ENCODE measurements at regions not wholly inside any gene's neighbourhood (a gene's known extent, or its start where the extent isn't known, plus 50 kb on each side); places are given as distances from the start of the nearest gene placed in this dataset.
"Not testable (repeated sequence)": the region's sequence is repeated elsewhere in the genome, so short reads cannot be mapped to it uniquely, and the experiment has no call there.

DNA sequence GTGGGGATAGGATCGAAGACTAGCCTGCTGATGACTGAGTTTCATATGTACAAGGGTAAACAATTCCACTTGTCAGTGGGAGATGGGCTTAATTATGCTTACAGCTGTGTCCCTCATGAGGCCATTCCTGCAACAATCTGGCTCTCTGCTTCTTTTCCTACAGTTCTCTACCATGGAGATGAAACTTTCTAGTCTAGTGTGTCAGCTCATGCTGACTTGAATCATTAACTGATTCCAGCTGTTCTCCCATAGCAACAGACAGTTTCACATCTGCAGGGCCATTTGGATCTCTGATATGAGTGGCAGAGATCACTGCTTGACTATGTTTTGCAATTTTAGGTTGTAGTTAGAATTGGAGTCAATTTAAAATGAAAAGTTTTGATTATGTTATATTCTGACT, 1251.7 kb upstream of the RAG2 start:
- Histone ChIP-seq H3K36me3 (no peaks in the 10 kb centered on the region), H3K9me3 (replicated peaks) (peaks cover 2% of the 10 kb centered on the region; the same call in 1 of the 2 replicates), H3K4me1 (replicated peaks) (no peaks in the 10 kb centered on the region), H3K27me3 (replicated peaks) (no peaks in the 10 kb centered on the region), H3K27ac (no peak overlapping the region), H3K4me3 (no peak overlapping the region)
- no peak for DNase-seq (ENCODE audit: low read depth in 1 of 2, low spot score in 2 of 2)

DNA sequence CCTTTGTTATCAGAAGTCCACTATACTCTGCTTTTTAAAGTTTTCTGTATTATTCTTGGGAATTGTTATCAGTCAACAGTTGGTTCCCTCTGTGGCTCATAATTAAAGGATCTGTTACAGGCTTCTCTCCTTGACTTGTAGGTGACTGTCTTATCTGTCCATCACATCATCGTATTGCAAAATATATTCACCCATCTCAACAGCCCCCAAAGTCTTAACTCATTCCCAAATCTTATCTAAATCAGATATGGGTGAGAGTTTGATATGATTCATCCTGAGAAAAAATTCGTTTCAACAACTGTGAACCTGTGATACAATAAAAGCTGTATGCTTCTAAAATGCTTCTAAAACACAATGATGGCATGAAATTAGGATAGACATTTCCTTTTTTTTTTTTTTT, 1245.6 kb upstream of the RAG2 start:
- no peak for DNase-seq (ENCODE audit: low read depth in 1 of 2, low spot score in 2 of 2)

DNA sequence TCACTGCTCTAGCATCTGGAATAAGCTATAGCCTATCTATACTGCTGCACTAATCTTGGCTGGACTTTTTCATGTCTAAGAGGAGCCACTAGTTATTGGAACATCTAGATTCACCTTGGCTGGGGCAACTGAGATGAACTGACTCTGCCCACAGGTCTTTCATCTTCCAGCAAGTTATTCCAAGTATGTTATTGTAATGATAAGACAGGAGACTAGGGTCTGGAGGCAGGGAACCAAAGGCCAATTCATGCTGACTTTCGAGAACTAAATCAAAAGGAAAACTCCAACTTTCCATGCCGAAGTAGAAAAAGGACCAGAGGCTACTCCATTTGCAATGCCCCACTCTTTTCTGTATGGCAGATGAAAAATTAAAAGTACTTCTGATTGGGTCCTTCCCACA, 1243.0 kb upstream of the RAG2 start:
- no peaks in the 10 kb centered on the region for H3K27me3 ChIP-seq (replicated peaks)
- no peak for DNase-seq (ENCODE audit: low read depth in 1 of 2, low spot score in 2 of 2)
- H3K4me3 ChIP-seq, result no peak overlapping the region
- no peaks in the 10 kb centered on the region for H3K36me3 ChIP-seq
- H3K4me1 ChIP-seq (replicated peaks), result no peaks in the 10 kb centered on the region
- H3K27ac ChIP-seq, result no peak overlapping the region
- no peaks in the 10 kb centered on the region for H3K9me3 ChIP-seq (replicated peaks)

More for the DNA sequence above, 1245.6 kb upstream of the RAG2 start:
- no peaks in the 10 kb centered on the region for H3K9me3 ChIP-seq (replicated peaks)
- H3K27ac ChIP-seq, result no peak overlapping the region
- H3K36me3 ChIP-seq, result no peaks in the 10 kb centered on the region
- H3K4me3 ChIP-seq, result no peak overlapping the region
- H3K27me3 ChIP-seq (replicated peaks), result no peaks in the 10 kb centered on the region
- no peaks in the 10 kb centered on the region for H3K4me1 ChIP-seq (replicated peaks)

DNA sequence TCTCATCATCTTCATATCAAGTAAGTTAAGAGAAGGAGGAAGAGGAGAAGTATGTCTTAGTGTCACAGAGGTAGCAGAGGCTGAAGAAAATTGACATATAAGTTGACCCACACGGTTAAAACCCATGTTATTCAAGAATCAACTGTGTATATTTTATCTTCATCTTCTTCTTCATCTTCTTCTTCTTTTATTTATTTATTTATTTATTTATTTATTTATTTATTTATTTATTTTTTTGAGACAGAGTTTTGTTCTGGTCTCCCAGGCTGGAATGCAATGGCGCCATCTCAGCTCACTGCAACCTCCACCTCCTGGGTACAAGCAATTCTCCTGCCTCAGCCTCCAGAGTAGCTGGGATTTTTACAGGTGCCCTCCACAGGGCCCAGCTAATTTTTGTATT, 1242.3 kb upstream of the RAG2 start:
- not testable (repeated sequence) for H3K36me3 ChIP-seq; H3K27ac ChIP-seq; H3K27me3 ChIP-seq (replicated peaks); H3K4me1 ChIP-seq (replicated peaks); H3K4me3 ChIP-seq; H3K9me3 ChIP-seq (replicated peaks); DNase-seq (ENCODE audit: low read depth in 1 of 2, low spot score in 2 of 2)

DNA sequence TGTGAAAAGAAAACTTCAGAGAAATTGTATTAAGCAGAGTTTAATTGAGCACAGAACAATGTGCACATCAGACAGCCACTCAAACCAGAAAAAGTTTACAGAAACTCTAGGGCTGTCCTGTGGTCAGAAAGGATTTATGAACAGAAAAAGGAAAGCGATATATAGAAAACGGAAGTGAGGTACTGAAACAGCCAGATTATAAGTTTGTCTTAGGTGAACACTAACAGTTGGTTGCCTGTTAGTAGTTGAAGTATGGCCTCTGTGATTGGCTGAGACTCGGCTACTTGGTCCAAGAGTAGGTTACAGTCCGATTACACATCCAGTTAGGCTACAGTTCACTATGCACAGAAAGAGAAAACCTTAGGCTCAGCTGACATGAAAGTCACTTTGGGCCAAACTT, 1232.5 kb upstream of the RAG2 start:
- Histone ChIP-seq H3K27me3 (replicated peaks) (no peaks in the 10 kb centered on the region), H3K27ac (no peak overlapping the region), H3K4me1 (replicated peaks) (no peaks in the 10 kb centered on the region), H3K36me3 (no peaks in the 10 kb centered on the region), H3K4me3 (no peak overlapping the region), H3K9me3 (replicated peaks) (0 out of 2 replicates have a peak, but pooled peaks cover 2% of the 10 kb centered on the region)
- no peak for DNase-seq (ENCODE audit: low read depth in 1 of 2, low spot score in 2 of 2)

DNA sequence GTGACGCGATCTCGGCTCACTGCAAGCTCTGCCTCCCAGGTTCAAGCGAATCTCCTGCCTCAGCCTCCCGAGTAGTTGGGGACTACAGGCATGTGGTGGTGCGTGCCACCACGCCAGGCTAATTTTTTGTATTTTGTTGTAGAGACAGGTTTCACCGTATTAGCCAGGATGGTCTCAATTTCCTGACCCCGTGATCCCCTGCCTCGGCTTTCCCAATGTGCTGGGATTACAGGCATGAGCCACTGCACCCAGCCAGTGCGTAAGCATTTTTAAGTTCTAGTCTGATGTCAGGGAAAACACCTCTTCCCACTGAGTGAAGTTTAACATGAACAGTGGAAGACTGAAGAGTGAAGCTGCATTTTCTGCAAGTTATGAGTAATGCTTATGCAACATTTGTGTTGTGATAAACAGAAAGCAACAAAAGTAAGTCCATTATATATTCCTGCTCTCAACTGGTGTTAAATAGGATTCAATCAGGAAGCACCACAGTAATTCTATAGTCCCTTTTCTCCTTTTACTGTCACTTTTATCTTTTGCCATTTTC, 1219.8 kb upstream of the RAG2 start:
- no peaks in the 10 kb centered on the region for H3K4me1 ChIP-seq (replicated peaks)
- H3K27me3 ChIP-seq (replicated peaks), result no peaks in the 10 kb centered on the region
- H3K27ac ChIP-seq, result no peak overlapping the region
- no peak overlapping the region for H3K4me3 ChIP-seq
- DNase-seq (ENCODE audit: low read depth in 1 of 2, low spot score in 2 of 2), result no peak
- H3K9me3 ChIP-seq (replicated peaks), result no peaks in the 10 kb centered on the region
- no peaks in the 10 kb centered on the region for H3K36me3 ChIP-seq

DNA sequence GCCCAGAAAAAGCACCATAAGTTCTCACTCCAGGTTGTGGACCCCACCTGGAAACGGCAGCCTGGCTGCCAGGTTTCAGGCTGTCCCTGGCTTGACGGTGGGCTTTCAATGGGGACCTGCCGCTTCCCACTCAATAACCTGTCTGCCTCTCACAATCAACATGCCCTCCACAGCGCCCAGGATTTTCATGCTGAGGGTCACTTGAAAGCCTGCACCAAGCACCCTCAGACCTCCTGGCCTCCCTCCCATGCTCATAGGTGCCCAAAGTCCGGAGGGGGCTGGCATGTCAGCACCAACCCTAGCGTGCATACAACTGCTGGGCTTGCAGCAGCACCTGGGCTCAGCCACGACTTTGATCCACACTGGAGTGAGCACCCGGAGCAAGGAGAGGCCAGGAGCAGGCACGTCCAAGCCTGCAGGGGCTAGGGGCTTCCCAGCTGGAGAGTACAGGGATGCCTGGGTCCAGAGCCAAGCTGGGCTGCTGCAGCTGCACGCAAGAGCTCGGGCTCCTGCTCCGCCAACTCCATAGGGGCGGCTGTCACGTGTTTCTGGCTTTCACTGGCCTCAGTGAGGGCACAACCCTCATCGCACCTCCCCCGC, 1214.3 kb upstream of the RAG2 start:
- Histone ChIP-seq H3K4me3 (no peak overlapping the region), H3K27ac (no peak overlapping the region), H3K4me1 (replicated peaks) (no peaks in the 10 kb centered on the region), H3K36me3 (no peaks in the 10 kb centered on the region), H3K9me3 (replicated peaks) (no peaks in the 10 kb centered on the region; the same call in 1 of the 2 replicates), H3K27me3 (replicated peaks) (no peaks in the 10 kb centered on the region)
- no peak for DNase-seq (ENCODE audit: low read depth in 1 of 2, low spot score in 2 of 2)

DNA sequence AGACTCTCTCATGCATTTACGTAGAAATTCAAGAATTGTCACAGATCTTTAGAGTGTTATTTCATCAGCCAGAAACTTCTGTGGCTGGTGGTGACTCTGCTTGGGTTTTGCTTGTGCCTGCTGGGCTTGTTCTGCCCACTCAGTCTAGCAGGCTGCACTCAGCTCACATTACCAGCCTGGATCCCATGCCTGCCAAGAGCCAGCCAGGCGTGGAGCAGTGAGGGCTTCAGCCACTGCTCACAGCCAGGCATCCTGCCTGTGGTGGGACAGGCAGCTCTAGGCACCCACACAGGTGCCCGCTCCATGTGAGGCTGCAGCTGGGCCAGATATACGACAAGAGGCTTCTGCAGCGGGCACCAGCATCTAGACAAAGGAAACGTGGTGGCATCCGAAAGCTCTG, 1213.3 kb upstream of the RAG2 start:
- H3K36me3 ChIP-seq, result no peaks in the 10 kb centered on the region
- no peaks in the 10 kb centered on the region for H3K27me3 ChIP-seq (replicated peaks)
- no peak for DNase-seq (ENCODE audit: low read depth in 1 of 2, low spot score in 2 of 2)
- H3K4me1 ChIP-seq (replicated peaks), result no peaks in the 10 kb centered on the region
- no peak overlapping the region for H3K27ac ChIP-seq
- no peak overlapping the region for H3K4me3 ChIP-seq
- H3K9me3 ChIP-seq (replicated peaks), result no peaks in the 10 kb centered on the region; the same call in 1 of the 2 replicates

DNA sequence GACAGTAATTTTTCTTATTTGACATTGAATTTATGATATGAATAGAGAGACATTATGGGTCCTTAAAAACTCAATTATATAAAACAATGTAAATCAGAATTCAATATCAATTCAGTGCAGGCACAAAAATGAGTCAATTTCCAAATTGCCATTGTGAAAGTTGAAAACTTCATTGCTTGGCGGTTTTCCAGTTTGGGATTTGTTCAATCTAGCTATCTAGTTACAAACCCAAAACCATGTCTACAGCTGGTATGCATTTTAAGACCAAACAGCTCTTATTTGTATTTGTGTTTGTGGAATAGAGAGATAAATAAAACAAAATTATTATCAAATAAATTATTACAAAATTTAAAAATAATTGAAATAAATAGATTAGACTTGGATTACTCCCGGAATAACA, 1206.6 kb upstream of the RAG2 start:
- H3K27me3 ChIP-seq (replicated peaks), result no peaks in the 10 kb centered on the region
- H3K4me3 ChIP-seq, result no peak overlapping the region
- no peaks in the 10 kb centered on the region; the same call in 1 of the 2 replicates for H3K9me3 ChIP-seq (replicated peaks)
- no peak overlapping the region for H3K27ac ChIP-seq
- H3K36me3 ChIP-seq, result no peaks in the 10 kb centered on the region
- no peaks in the 10 kb centered on the region for H3K4me1 ChIP-seq (replicated peaks)
- no peak for DNase-seq (ENCODE audit: low read depth in 1 of 2, low spot score in 2 of 2)

DNA sequence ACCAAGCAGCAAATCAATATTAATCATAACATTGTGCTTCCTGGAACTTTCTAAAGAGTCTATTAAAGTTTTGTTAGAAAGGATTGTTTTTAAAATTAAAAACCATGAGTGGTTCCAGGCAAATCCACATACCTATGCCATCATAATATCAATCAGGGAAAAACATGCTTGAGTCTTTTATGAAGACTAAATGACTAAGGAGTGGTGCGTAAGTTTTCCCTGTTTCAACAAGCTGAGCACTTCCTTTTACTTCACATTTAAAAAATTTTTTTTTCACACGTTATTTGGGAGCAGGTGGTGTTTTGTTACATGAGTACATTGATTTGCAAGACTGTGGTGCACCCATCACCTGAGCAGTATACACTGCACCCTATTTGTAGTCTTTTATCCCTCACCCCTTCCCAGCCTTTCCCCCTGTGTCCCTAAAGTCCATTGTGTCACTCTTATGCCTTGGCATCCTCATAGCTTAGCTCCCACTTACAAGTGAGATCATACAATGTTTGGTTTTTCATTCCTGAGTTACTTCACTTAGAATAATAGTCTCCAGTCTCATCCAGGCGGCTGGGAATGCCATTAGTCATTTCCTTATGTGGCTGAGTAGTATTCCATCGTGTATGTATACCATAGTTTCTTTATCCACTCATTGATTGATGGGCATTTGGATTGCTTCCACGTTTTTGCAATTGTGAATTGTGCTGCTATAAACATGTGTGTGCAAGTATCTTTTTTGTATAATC, 1190.3 kb upstream of the RAG2 start:
- Histone ChIP-seq H3K36me3 (no peaks in the 10 kb centered on the region), H3K4me3 (no peak overlapping the region), H3K4me1 (replicated peaks) (no peaks in the 10 kb centered on the region), H3K27ac (no peak overlapping the region), H3K9me3 (replicated peaks) (0 out of 2 replicates have a peak, but pooled peaks cover 4% of the 10 kb centered on the region), H3K27me3 (replicated peaks) (no peaks in the 10 kb centered on the region)
- no peak for DNase-seq (ENCODE audit: low read depth in 1 of 2, low spot score in 2 of 2)

DNA sequence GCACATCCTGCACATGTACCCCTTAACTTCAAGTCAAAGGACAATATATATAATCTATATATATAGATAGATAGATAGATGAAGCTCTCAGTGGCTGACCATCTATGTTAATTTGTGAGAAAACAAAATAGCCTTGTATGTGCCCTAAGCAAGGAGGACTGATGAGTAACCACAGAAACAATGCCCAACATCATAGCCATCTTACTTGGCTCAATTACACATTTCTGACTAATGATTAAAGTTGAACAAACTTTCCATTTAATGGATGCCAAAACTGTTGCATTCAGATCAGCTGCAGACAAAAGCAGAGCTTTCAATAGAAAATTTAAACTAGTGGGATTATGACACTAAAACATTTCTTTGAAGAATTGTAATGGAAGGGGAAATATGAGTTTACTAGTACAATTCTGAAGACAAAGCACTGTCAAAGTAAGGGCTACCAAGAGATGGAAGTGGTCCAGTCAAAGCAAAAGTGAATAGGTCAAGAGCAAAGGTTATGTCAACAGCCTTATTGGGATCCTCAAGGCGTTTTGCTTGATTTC, 1188.2 kb upstream of the RAG2 start:
- Histone ChIP-seq H3K36me3 (no peaks in the 10 kb centered on the region), H3K27me3 (replicated peaks) (no peaks in the 10 kb centered on the region), H3K9me3 (replicated peaks) (0 out of 2 replicates have a peak, but pooled peaks cover 6% of the 10 kb centered on the region), H3K4me1 (replicated peaks) (no peaks in the 10 kb centered on the region), H3K27ac (no peak overlapping the region), H3K4me3 (no peak overlapping the region)
- no peak for DNase-seq (ENCODE audit: low read depth in 1 of 2, low spot score in 2 of 2)

DNA sequence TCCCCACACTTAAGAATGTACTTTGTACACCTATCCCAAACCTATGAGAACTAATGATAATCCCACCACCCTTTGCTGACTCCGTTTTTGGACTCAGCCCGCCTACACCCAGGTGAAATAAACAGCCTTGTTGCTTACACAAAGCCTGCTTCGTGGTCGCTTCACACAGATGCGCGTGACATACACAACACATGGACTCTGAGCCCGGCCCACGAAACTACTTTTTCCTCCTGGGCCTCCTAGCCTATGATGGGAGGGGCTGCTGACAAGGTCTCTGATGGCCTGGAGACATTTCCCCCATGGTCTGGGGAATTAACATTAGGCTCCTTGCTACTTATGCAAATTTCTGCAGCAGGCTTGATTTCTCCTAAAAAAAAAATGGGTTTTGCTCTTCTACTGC, 1176.4 kb upstream of the RAG2 start:
- H3K9me3 ChIP-seq (replicated peaks), result no peaks in the 10 kb centered on the region
- H3K27ac ChIP-seq, result no peak overlapping the region
- no peaks in the 10 kb centered on the region for H3K4me1 ChIP-seq (replicated peaks)
- no peak for DNase-seq (ENCODE audit: low read depth in 1 of 2, low spot score in 2 of 2)
- H3K36me3 ChIP-seq, result no peaks in the 10 kb centered on the region
- H3K27me3 ChIP-seq (replicated peaks), result no peaks in the 10 kb centered on the region
- H3K4me3 ChIP-seq, result no peak overlapping the region

DNA sequence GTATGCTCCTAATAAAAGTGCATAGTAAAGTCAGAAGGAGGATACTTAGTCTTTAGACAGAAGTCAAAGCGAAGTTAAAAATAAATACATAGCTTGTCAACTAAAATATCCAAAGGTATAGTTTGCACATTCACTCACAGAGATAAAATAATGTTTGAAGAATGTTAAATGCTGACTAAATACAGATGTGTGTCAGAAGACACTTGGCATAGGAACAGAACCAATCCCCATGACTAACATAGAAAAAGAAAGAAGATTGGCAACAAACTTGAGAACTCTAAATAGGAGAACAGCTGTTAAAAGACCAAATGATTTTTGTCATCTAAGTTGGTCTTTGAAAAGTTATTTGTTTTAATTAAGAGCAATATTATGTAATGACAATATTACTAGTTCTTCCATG, 1172.1 kb upstream of the RAG2 start:
- Histone ChIP-seq H3K27ac (no peak overlapping the region), H3K9me3 (replicated peaks) (no peaks in the 10 kb centered on the region), H3K27me3 (replicated peaks) (no peaks in the 10 kb centered on the region), H3K4me3 (no peak overlapping the region), H3K4me1 (replicated peaks) (no peaks in the 10 kb centered on the region), H3K36me3 (no peaks in the 10 kb centered on the region)
- no peak for DNase-seq (ENCODE audit: low read depth in 1 of 2, low spot score in 2 of 2)

DNA sequence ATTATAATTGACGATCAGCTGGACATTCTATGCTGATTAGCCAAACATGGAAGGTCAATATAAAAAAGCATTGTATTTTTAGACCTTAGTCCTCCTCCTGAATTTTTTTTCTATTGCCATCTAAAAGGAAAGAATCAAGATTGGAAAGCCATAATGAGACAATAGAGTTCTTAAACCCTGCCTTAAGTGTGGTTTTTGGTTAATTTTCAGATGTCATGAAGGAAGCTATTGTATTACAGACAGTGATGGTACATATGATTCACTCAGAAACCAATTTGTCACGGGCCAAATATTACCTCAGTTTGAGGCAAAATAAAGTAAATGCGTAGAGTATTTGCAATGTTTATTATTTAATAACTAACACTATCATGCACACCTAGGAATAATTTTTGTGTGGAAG, 1164.0 kb upstream of the RAG2 start:
- H3K4me3 ChIP-seq, result no peak overlapping the region
- H3K36me3 ChIP-seq, result no peaks in the 10 kb centered on the region
- DNase-seq (ENCODE audit: low read depth in 1 of 2, low spot score in 2 of 2), result no peak
- no peaks in the 10 kb centered on the region for H3K4me1 ChIP-seq (replicated peaks)
- no peaks in the 10 kb centered on the region for H3K9me3 ChIP-seq (replicated peaks)
- no peak overlapping the region for H3K27ac ChIP-seq
- no peaks in the 10 kb centered on the region for H3K27me3 ChIP-seq (replicated peaks)

Data from SJSA1 (cell line).